GM18907 (cell line): ENCODE measurements at regions not wholly inside any gene's neighbourhood (a gene's known extent, or its start where the extent isn't known, plus 50 kb on each side); places are given as distances from the start of the nearest gene placed in this dataset.

Source experiments
- ATAC-seq: cut with Tn5 transposase; IDR thresholded peaks from one replicate; pipeline ENCODE4 v1.9.1; 2021; ENCODE audit warnings: mild to moderate bottlenecking, moderate library complexity; ENCODE audit not compliant: unreplicated experiment

DNA sequence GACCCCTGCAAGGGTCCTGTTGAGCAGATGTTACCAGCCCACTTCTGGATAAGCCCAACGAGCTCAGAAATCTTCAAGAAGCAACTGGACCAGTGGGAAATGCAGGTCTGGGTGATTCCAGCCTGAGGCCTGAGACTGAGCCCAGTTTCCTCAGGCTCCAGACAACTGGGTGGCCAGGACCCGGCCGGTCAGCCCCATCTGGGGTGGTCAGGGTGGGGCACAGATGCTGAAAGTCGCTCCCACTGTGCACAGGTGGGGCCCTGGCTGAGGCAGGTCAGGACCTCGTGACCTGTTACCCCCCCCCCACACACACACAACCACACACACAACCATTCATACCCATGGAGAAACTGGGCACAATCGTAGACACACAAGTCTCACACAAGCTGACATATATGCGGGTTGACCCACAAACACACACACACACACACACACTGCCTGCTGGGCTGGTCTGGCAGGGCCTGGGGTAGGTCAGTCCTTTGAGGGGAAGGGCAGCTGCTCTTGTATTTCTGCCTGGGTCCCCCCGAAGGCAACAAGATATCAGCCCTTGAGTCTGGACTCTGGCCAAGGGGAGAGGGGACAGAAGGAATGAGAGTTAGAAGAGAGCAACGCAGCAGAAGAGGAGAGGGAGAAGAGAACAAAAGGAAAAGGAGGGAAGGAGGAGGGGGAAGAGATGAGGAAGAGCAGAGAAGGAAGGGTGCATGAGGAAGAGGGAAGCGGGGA, 99.0 kb upstream of the CDH5 start:
- no peak for ATAC-seq

DNA sequence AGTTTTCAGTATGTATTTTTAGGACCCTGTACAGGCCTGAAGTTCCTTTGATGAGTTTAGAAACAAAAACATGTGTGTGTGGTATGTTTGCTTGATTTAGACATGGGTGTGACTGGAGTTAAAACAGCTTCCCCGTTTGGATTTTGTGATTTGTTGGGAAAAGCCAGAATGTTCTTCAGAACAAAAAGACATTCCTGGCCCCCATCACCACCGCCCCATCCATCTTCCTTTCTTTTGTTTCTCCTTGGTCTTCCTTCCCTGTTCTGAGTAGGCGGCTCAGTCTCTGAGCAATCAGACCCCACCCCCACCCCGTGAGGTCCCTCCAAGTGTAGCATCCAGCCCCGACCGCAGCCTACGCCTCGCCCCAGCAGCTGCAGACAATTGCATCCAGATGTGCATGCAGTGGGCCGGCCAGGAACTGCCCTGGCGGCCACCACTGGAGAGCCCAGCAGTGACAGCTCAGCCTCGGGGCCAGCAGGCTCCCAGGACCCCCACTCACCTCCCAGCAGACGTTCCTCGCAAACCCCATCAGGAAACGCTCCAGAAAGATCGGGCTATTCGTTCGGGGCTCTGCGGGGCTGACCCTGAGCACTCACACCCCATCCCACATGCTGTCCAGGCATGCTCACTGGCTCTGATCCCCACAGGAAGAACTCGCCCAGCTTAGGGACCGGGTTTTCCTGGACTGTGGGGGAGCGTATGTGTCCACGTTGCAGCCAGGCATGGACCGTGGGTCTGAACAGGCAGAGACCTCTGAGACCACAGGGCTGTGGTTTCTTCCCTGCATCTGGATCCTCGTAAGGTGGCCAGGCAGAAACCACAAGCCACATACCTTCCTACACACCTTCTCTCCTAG, 99.8 kb upstream of the CDH5 start:
- ATAC-seq = no peak

DNA sequence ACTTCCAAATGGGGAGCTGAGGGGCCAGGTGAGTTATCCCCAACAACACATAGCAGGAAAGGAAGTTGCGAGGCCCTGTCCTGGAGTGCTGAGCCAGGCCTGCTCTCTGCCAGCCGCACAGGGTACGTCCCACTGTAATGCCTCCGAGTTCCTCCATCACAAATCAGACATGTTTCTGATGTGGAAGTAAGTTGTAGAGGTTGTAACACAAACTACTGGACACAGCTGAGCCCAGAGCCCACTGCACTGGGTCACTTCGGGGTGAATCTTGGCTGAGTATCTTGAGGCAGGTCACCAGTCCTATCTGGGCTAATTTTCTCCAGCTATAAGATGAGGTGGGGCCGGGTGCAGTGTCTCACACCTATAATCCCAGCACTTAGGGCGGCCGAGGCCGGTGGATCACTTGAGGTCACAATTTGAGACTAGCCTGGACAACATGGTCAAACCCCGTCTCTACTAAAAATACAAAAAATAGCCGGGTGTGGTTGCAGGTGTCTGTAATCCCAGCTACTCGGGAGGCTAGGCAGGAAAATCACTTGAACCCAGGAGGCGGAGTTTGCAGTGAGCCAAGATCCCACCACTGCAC, 100.8 kb upstream of the CDH5 start:
- no peak for ATAC-seq

DNA sequence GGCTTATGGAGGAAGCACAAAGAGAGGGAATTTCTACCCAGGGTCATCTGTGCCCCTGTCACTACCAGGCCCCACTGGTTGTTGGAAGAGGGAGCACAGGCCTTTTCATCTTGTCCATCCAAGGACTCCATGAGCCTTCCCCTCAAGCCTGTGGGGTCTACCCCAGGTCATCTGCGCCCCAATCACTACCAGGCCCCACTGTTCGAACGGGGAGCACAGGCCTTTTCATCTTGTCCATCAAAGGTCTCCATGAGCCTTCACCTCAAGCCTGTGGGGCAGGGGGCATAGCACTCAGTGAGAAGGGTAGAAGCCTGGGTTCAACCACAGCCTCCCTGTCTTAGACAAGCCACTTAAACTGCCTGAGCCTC, 101.5 kb upstream of the CDH5 start:
- no peak for ATAC-seq

DNA sequence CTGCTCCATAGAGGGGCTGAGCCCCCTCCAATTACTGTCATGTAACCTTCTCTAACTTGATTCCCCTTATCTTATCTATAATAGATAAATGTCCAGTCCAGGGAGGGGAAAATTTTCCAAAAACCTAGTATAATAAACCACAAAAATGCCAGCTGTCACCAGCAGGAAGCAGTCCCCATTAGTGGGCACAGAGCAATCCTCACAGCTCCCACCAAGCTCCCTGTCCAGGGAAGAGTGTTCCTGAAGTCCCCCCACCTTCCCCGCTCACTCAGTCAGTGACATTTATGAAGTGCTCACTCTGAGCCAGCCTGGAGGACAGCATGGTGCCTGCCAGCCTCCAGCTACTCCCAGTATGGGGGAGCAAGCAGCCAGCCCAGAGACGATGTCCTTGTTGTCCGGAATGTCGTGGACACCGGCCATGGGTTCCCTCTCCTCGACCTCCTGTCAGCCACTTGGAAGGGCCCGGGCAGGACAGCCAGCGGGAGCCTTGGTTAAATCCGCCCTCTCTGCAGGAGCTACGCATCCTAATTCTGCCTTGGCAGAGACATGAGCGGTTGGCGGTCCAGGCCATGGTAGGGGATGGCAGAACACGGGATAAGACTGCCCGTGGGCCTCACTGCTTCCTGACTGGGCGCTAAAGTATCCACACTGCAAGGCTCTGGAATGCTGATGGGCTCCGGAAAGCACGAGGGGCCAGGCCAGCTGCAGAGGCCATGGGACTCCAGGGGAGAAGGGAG, 102.0 kb upstream of the CDH5 start:
- no peak for ATAC-seq

DNA sequence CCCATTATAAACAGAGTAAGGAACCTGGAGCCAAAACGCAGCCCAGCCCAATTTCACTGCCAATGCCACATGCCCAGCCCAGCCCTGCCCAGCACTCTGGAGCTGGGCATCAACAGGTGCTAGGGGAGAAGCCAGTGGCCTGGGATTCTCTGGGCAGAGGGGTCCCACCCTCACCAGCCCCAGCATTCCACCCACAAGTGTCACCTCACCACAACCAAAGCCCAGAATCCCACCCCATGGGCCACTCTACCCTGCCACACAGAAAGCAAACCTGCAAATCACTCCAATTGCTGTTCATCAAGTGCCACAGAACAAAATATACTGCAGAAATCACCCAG, 102.5 kb upstream of the CDH5 start:
- no peak for ATAC-seq

DNA sequence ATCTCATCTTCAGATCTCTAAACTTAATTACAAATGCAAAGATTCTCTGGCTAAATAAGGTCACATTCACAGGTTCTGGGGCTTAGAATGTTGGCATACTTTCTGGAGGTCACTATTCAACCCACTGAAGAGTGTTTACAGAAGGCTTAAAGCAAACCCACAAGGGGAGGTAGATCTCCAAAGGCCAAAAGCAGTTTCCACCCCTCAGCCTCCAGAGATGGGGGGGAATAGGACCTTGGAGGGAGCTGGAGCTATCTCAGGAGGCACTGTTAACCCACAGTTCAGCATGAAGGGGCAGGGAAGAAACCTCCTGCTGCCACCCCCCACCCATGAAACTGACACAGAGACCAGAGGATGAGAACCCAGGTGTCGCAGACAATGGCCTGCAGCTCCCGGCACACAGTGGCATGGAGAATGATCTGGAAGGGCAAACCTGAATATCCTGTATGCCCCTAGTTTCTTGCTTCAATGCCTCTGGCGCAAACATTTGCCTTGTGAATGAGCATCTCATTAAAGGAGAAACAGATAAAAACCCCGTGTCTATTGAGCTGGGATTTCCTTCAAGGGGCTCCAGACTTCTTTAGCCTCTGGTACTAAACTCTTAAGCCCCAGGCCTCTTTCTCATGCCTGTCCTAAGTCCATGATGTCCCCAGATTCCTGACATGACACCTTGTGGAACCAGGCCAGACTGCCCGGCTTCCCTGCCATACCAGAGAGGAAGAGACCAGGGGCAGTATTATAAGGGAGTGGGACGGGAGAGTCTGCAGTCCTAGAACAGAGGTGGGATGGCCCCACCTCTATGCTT, 103.1 kb upstream of the CDH5 start:
- ATAC-seq = no peak

DNA sequence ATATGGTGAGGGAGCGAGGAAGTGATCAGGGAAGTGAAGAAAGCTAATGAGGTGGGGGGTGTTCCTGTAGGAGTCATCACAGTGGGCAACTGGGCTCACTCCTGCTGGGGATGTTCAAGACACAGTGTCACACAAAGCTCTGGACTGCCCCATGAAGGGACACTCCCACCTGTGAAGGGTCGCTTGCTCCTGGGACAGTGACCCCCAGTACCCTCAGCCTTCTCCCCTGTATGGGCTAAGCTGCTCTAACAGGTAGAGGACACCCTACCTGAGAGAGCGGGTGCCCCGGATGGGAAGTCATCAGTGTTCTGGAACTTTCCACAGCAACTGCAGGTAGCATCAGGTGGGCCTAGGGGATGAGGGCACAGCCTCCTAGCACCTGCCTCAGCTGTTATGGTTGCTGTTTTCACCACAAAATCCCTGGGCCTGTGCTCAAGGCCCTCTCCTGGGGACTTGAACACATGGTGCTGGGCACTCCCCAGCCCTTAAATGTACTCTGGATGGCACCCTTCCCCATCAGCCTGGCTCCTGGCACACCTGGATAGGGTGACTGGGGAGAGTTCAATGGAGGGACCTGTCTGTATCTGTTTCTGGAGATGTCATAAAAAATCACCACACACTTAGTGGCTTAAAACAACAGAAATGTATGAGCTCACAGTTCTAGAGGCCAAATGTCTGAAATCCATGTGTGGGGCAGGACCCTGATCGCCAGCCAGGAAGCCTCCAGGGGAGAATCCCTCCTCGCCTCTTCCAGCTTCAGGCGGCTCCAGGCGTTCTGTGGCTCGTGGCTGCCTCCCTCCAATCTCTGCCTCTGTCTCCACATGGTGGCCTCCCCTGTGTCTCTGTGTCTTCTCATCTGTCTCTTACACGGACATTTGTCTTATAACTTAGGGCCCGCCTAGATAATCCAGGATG, 104.0 kb upstream of the CDH5 start:
- no peak for ATAC-seq

DNA sequence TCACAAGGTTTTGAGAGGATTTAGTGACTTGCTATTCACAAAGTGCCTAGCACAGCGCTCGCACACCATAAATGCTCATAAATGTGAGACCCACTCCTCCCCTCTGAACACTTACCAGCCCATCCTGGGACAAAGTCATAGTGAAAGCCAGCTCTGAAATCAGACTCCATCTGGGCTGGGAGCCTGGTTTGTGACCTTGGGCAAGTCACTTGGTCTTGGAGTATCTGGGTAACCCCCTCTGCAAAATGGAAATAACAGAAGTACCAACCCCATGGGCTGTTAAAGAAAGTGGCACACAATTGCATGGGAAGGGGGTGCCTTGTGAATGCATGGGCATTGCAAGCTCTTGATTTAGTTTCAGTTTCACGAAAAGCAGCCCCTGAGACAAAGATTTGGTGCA, 104.7 kb upstream of the CDH5 start:
- no peak for ATAC-seq

DNA sequence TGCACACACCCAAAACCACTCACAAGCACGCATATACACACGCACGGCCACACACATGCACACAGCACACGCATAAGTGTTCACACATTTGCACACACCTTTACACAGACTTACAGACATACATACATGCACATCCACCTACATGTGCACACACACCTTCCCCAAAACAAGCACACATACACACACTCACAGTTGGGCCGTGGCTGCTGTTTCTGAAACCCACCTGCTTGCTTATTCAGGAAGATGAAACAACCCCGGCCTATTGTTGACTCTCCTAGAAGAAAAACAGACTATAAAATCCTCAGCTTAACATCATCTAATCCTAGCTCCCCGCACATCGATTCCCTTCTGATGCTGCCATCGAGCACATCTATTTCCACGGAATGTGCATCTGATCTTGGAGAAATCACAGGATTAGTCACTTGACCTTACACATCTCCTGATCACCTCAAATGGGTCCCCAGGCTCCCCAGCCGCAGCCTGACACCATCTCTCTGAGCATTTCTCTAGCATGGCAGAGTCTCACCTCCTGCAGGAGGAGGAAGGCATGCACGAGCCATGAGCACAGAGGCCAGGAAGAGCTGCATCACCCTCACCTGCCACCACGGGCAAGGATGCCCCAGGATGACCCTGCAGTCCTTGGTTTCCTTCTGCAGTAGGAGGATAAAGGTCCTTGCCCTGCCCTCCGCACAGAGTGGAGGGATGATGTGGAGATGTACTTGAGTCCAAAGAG, 105.8 kb upstream of the CDH5 start:
- ATAC-seq = no peak

DNA sequence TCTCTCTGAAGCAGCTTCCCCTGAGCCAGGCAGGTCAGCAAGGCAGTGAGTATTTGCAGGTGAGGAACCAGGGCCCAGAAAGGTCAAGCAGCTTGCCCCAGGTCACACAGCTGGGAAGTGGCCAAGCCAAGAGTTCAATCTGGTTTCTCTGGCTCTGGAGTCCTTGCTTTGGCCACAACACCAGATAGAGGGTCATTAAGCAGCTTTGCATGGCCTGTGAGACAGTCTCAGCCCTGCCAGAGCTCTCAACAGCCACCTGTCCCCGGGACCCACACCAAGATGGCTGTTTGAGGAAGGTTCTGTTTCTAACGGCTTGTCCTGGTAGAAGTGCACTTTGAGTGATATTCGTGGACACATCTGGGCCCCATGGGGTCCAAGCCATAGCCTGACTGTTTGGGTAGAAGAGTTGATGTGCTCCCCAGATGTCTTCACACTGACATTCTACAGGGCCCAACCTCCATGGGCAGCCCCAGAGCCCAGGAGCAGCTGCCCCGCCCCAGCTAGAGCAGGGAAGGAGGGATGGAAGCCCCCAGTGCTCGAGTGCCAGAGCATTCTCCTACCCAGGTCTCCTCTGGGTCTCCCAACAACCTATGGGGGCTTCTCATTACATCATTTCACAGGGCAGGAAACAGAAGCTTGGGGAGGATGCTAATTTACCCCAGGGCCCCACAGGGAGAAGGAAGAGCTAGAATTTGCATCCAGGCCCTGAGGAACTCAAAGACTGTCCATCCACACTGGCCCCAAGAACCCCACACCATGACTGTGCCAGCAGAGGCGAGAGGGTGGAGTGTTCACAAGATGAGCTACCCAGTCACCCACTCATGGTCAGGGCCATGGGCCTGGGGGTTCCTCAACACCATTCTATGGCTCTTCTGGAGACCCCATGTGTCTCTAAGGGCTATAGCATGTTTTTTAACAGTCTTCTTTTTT, 107.3 kb upstream of the CDH5 start:
- no peak for ATAC-seq

DNA sequence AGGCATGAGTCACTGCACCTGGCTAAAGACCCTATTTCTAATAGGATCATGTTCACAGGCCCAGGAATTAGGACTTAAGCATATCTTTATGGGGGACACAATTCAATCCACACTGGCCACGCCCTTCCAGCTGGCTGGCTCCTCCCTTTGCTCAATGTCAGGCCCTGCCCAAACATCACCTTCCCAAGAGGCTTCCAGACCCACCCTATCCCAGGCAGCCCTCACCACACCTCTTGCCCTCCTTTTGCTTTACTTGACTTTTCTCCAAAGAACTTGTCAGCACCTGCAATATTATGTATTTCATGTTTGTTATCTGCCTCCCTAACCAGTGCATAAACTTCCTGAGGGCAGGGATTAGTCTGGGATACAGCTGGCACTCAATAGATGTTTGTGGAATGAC, 109.6 kb upstream of the CDH5 start:
- no peak for ATAC-seq

DNA sequence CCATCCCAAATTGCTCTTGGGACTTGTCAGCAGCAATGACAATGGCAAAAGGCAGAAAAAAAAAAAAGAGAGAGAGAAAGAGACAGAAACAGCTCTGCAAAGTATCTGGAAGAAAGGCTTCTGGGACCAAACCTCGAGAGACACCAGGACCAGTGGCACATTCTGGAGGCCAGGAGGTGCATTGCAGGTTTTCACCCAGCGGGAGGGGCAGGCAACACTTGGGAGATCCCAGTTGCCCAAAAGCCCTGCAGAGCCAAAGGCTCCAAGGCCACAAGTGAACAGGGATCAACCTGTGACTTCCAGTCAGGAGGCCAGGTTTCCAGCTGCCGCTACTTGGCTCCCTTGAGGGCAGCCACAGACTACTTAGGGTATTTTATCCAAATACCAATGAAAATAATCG, 110.8 kb upstream of the CDH5 start:
- no peak for ATAC-seq

DNA sequence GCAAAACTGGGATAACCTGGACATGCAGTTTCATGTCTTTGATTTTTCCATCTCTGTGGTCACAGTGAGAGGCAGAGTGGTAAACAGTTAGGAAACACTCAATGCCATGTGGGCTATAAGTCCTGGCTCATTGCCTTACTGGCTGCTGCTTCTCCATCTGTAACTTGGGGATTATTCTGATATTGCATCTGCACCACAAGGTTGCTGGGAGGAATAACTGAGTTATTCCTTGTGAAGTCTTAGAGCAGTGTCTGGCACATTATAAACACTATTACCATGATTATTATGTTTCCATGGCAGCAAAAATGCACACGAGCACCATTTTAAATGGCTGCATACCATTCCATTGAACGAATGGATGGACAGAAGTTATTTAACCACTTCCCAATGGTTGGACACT, 111.7 kb upstream of the CDH5 start:
- ATAC-seq = no peak

DNA sequence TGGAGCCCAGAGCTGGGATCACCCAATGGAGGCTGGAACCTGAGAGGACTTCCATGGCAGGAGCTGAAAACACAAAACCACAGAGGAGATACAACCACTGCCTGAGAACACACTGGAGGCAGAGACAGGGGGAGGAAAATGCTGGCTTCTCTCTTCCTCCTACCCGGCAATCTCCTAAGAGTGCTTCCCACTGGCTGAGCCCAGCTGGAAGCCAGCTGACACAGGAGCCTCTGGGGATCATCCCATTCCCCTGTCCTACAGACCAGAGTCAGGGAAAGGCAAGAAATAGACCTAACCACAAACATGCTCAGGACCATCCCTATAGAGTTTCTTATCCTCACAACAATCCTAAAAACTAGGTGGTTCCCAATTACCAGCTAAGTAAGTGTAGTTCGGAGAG, 112.4 kb upstream of the CDH5 start:
- ATAC-seq = no peak

DNA sequence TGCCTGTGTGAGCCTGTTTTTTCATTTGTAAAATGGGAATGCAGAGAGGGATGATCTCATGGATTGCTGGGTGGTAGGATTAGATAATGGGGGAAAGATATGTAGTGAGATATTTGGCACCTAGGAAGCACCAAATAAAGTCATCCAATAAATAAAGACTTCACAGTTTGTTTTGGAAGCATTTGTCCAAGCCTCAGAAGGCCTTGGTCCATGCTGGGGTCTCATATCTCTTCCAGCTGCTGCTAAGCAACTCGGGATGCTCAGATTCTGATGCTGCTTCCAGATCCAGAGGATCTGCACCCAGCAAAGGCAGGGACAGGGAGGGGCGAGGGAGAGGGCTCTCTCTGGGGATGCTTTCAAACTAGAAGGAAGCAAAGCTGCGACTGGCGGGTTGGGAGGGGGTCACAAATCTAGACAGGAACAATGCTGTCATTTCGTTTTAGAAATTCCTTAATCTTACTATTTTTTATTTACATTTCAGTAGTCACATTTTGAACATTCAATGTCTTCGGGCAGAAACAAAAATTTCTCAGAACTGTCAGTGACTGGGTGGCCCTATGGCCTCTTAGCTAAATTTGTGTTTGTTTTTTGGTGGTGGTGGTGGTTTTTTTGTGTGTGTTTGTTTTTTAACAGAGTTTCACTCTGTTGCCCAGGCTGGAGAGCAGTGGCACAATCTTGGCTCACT, 114.9 kb upstream of the CDH5 start:
- ATAC-seq = no peak

DNA sequence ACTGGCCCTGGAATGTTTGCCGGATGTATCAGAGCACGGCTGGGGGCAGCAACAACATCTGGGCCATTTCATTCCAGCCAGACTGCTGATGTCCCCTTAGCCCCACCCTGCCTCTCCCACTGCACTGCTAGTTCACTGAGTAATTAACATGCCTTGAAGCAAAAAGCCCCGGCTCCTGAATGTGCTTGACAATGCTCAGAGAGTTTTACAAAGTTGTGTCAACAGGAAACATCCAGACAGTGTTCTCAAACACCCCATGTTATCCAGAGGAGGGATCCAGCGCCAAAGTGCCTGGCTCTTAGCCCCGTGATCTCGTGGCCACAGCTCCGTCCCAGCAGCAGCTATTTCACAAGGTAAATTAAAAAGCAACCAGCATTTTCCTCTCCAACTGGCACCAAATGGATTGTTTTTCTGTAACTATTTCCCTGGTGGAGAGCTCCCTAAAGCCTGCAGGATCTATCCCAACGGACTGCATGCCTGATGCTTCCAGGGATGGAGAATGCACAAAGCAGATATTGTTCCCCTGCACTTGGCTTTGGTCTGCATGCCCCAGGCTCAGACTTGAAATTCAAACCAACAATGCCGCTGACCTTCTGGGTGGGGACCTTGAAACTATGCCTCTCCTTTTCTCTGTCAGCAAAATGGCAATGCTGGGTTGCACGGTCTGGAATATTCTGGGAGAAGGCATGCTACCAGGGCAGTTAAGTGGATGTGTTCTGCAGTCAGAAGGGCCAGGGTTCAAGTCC, 115.6 kb upstream of the CDH5 start:
- no peak for ATAC-seq
